ENCODE measurements at regions not wholly inside any gene's neighbourhood (a gene's known extent, or its start where the extent isn't known, plus 50 kb on each side); places are given as distances from the start of the nearest gene placed in this dataset.

DNA sequence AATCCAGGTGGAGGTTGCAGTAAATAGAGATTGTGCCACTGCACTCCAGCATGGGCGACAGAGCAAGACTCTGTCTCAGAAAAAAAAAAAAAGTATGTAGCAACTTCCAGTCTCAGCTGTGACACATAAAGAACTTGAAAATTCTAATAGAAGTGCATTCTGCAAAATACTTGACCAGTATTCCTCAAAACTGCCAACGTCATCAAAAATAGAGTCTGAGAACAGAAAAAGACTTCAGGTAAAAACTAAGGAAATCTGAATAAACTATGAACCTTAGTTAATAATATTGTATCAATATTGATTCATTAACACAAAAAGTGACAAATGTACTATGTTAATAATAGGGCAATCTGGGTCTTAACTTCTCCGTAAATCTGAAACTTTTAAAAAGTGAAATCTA is 76.7 kb upstream of the WDR75 start:
- ATAC-seq: no peak

DNA sequence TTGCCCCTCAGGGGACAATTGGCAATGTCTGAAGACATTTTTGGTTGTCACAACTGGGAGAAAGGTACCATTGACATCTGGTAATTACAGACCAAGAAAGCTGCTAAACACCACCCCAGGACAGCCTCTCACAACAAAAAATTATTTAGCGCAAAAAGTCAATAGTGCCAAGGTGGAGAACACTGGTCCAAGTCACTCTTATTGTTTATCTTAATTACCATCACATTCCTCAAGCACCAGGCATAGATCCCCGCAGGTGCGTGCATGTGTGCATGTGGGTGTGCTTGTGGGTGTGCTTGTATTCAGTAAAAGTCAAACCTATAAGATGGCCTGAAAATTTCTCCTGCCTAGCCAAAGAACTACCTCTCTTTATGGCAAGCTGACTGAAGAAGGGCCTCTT is 74.9 kb upstream of the WDR75 start:
- Histone ChIP-seq H3K4me3 (ENCODE audit: low read depth in 2 of 2, low read length in 2 of 2) (no peak overlapping the region), H3K27me3 (ENCODE audit: control insufficient read depth, insufficient read depth, low read length) (no peaks in the 10 kb centered on the region), H3K4me1 (ENCODE audit: control insufficient read depth, insufficient read depth, low read length) (no peaks in the 10 kb centered on the region), H3K9me3 (ENCODE audit: control insufficient read depth, insufficient read depth, low read depth, low read length) (no peaks in the 10 kb centered on the region), H3K36me3 (ENCODE audit: control insufficient read depth, insufficient read depth, low read length) (no peaks in the 10 kb centered on the region), H3K27ac (ENCODE audit: low read length) (no peak overlapping the region)
- TF ChIP-seq, protein P1, sequence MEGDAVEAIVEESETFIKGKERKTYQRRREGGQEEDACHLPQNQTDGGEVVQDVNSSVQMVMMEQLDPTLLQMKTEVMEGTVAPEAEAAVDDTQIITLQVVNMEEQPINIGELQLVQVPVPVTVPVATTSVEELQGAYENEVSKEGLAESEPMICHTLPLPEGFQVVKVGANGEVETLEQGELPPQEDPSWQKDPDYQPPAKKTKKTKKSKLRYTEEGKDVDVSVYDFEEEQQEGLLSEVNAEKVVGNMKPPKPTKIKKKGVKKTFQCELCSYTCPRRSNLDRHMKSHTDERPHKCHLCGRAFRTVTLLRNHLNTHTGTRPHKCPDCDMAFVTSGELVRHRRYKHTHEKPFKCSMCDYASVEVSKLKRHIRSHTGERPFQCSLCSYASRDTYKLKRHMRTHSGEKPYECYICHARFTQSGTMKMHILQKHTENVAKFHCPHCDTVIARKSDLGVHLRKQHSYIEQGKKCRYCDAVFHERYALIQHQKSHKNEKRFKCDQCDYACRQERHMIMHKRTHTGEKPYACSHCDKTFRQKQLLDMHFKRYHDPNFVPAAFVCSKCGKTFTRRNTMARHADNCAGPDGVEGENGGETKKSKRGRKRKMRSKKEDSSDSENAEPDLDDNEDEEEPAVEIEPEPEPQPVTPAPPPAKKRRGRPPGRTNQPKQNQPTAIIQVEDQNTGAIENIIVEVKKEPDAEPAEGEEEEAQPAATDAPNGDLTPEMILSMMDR (IDR thresholded peaks at IDR 0.05): no peak
- TF ChIP-seq TCF7L2 (IDR thresholded peaks at IDR 0.05; ENCODE audit: low read depth, low read length): no peak
- no peak for TF ChIP-seq SIN3A (IDR thresholded peaks at IDR 0.05; ENCODE audit: borderline replicate concordance, insufficient read depth, low read depth, low read length)
- TF ChIP-seq, protein P2, sequence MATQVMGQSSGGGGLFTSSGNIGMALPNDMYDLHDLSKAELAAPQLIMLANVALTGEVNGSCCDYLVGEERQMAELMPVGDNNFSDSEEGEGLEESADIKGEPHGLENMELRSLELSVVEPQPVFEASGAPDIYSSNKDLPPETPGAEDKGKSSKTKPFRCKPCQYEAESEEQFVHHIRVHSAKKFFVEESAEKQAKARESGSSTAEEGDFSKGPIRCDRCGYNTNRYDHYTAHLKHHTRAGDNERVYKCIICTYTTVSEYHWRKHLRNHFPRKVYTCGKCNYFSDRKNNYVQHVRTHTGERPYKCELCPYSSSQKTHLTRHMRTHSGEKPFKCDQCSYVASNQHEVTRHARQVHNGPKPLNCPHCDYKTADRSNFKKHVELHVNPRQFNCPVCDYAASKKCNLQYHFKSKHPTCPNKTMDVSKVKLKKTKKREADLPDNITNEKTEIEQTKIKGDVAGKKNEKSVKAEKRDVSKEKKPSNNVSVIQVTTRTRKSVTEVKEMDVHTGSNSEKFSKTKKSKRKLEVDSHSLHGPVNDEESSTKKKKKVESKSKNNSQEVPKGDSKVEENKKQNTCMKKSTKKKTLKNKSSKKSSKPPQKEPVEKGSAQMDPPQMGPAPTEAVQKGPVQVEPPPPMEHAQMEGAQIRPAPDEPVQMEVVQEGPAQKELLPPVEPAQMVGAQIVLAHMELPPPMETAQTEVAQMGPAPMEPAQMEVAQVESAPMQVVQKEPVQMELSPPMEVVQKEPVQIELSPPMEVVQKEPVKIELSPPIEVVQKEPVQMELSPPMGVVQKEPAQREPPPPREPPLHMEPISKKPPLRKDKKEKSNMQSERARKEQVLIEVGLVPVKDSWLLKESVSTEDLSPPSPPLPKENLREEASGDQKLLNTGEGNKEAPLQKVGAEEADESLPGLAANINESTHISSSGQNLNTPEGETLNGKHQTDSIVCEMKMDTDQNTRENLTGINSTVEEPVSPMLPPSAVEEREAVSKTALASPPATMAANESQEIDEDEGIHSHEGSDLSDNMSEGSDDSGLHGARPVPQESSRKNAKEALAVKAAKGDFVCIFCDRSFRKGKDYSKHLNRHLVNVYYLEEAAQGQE (IDR thresholded peaks at IDR 0.05; ENCODE audit: insufficient read depth in 1 of 2, low read depth in 2 of 2, low read length in 1 of 2): no peak
- no peak for TF ChIP-seq POLR2AphosphoS5 (IDR thresholded peaks at IDR 0.05; ENCODE audit: low read depth, low read length)
- ATAC-seq (no peak), DNase-seq (ENCODE audit: low read depth, low spot score) (no peak)
- ChIA-PET POLR2A (no interaction called here), CTCF (no interaction called here)
- intact Hi-C loops (cut with micrococcal nuclease; ENCODE audit: unreplicated experiment) (no loop called here), in situ Hi-C loops (cut with HindIII; ENCODE audit: low pct_unique_long_range_greater_than_20kb, low sequenced_read_pairs) (no loop called here)
- no TSS peak for BruUV-seq (replicated peaks)

More for the DNA sequence above, 76.7 kb upstream of the WDR75 start:
- in situ Hi-C loops (cut with HindIII; ENCODE audit: low pct_unique_long_range_greater_than_20kb, low sequenced_read_pairs): no loop called here
- H3K9me3 ChIP-seq (ENCODE audit: control insufficient read depth, insufficient read depth, low read depth, low read length): no peaks in the 10 kb centered on the region
- CTCF ChIA-PET: no interaction called here
- POLR2A ChIA-PET: no interaction called here
- H3K4me3 ChIP-seq (ENCODE audit: low read depth in 2 of 2, low read length in 2 of 2): no peak overlapping the region
- intact Hi-C loops (cut with micrococcal nuclease; ENCODE audit: unreplicated experiment): no loop called here
- DNase-seq (ENCODE audit: low read depth, low spot score): no peak
- BruUV-seq (replicated peaks): no TSS peak
- H3K27ac ChIP-seq (ENCODE audit: low read length): no peak overlapping the region
- no peaks in the 10 kb centered on the region for H3K36me3 ChIP-seq (ENCODE audit: control insufficient read depth, insufficient read depth, low read length)
- H3K27me3 ChIP-seq (ENCODE audit: control insufficient read depth, insufficient read depth, low read length): no peaks in the 10 kb centered on the region
- TF ChIP-seq SIN3A (IDR thresholded peaks at IDR 0.05; ENCODE audit: borderline replicate concordance, insufficient read depth, low read depth, low read length): no peak
- TF ChIP-seq, protein P2 (IDR thresholded peaks at IDR 0.05; ENCODE audit: insufficient read depth in 1 of 2, low read depth in 2 of 2, low read length in 1 of 2): no peak
- TF ChIP-seq, protein P1 (IDR thresholded peaks at IDR 0.05): no peak
- no peak for TF ChIP-seq POLR2AphosphoS5 (IDR thresholded peaks at IDR 0.05; ENCODE audit: low read depth, low read length)
- TF ChIP-seq TCF7L2 (IDR thresholded peaks at IDR 0.05; ENCODE audit: low read depth, low read length): no peak
- H3K4me1 ChIP-seq (ENCODE audit: control insufficient read depth, insufficient read depth, low read length): no peaks in the 10 kb centered on the region

Data from Panc1 (cell line).